ENCODE measurements at regions not wholly inside any gene's neighbourhood (a gene's known extent, or its start where the extent isn't known, plus 50 kb on each side); places are given as distances from the start of the nearest gene placed in this dataset.

GRCh38 chr13:111621164-111621563 lies 300.7 kb downstream of the TEX29 start:
- no peaks in the 10 kb centered on the region for H3F3A ChIP-seq (ENCODE audit: control insufficient read depth, insufficient read depth)
- H3K36me3 ChIP-seq (ENCODE audit: control insufficient read depth, low read length): no peaks in the 10 kb centered on the region
- H4K20me1 ChIP-seq (ENCODE audit: control insufficient read depth, insufficient read depth, low read depth, low read length): no peaks in the 10 kb centered on the region
- H3K9me3 ChIP-seq (ENCODE audit: control insufficient read depth, insufficient read depth, low read length): no peaks in the 10 kb centered on the region
- H3K27me3 ChIP-seq (ENCODE audit: control insufficient read depth, low read length): no peaks in the 10 kb centered on the region
- no peak overlapping the region for H3K4me2 ChIP-seq (ENCODE audit: low read length)
- H3K4me1 ChIP-seq (ENCODE audit: control insufficient read depth, low read length): no peaks in the 10 kb centered on the region
- H3K27ac ChIP-seq (ENCODE audit: low read depth, low read length): no peak overlapping the region
- H3K9me2 ChIP-seq (replicated peaks; ENCODE audit: control insufficient read depth, low read length): no peaks in the 10 kb centered on the region
- TF ChIP-seq CTCF (IDR thresholded peaks at IDR 0.05; ENCODE audit: low read depth, low read length, poor library complexity, severe bottlenecking) (no peak), EZH2phosphoT487 (IDR thresholded peaks at IDR 0.05; ENCODE audit: borderline replicate concordance, low read length) (no peak)
- H3K4me3 ChIP-seq (ENCODE audit: low read length): no peak overlapping the region
- no peaks in the 10 kb centered on the region for H3K79me2 ChIP-seq (ENCODE audit: control insufficient read depth, low read length)

- no peaks in the 10 kb centered on the region for H4K20me1 ChIP-seq (ENCODE audit: control insufficient read depth, insufficient read depth, low read depth, low read length)
- no peaks in the 10 kb centered on the region for H3K27me3 ChIP-seq (ENCODE audit: control insufficient read depth, low read length)
- no peaks in the 10 kb centered on the region for H3K36me3 ChIP-seq (ENCODE audit: control insufficient read depth, low read length)
- no peak overlapping the region for H3K4me3 ChIP-seq (ENCODE audit: low read length)
- no peaks in the 10 kb centered on the region for H3F3A ChIP-seq (ENCODE audit: control insufficient read depth, insufficient read depth)
- H3K4me2 ChIP-seq (ENCODE audit: low read length): no peak overlapping the region
- H3K27ac ChIP-seq (ENCODE audit: low read depth, low read length): no peak overlapping the region
- H3K79me2 ChIP-seq (ENCODE audit: control insufficient read depth, low read length): no peaks in the 10 kb centered on the region
- H3K9me2 ChIP-seq (replicated peaks; ENCODE audit: control insufficient read depth, low read length): no peaks in the 10 kb centered on the region
- no peaks in the 10 kb centered on the region for H3K9me3 ChIP-seq (ENCODE audit: control insufficient read depth, insufficient read depth, low read length)
- H3K4me1 ChIP-seq (ENCODE audit: control insufficient read depth, low read length): no peaks in the 10 kb centered on the region
- no peak for TF ChIP-seq EZH2phosphoT487 (IDR thresholded peaks at IDR 0.05; ENCODE audit: borderline replicate concordance, low read length)
- no peak for TF ChIP-seq CTCF (IDR thresholded peaks at IDR 0.05; ENCODE audit: low read depth, low read length, poor library complexity, severe bottlenecking)
These were observed 301.6 kb downstream of the TEX29 start for GRCh38 chr13:111622051-111622531.

GRCh38 chr13:111623208-111623607 lies 302.8 kb downstream of the TEX29 start:
- Histone ChIP-seq H3K79me2 (ENCODE audit: control insufficient read depth, low read length) (no peaks in the 10 kb centered on the region), H3K27me3 (ENCODE audit: control insufficient read depth, low read length) (no peaks in the 10 kb centered on the region), H3K9me3 (ENCODE audit: control insufficient read depth, insufficient read depth, low read length) (no peaks in the 10 kb centered on the region), H4K20me1 (ENCODE audit: control insufficient read depth, insufficient read depth, low read depth, low read length) (no peaks in the 10 kb centered on the region), H3K36me3 (ENCODE audit: control insufficient read depth, low read length) (no peaks in the 10 kb centered on the region), H3K9me2 (replicated peaks; ENCODE audit: control insufficient read depth, low read length) (no peaks in the 10 kb centered on the region), H3K27ac (ENCODE audit: low read depth, low read length) (no peak overlapping the region), H3K4me2 (ENCODE audit: low read length) (no peak overlapping the region), H3F3A (ENCODE audit: control insufficient read depth, insufficient read depth) (no peaks in the 10 kb centered on the region), H3K4me3 (ENCODE audit: low read length) (no peak overlapping the region), H3K4me1 (ENCODE audit: control insufficient read depth, low read length) (no peaks in the 10 kb centered on the region)
- TF ChIP-seq EZH2phosphoT487 (IDR thresholded peaks at IDR 0.05; ENCODE audit: borderline replicate concordance, low read length) (no peak), CTCF (IDR thresholded peaks at IDR 0.05; ENCODE audit: low read depth, low read length, poor library complexity, severe bottlenecking) (no peak)

All from DOHH2 (cell line).